ENCODE measurements at regions not wholly inside any gene's neighbourhood (a gene's known extent, or its start where the extent isn't known, plus 50 kb on each side); places are given as distances from the start of the nearest gene placed in this dataset.

DNA sequence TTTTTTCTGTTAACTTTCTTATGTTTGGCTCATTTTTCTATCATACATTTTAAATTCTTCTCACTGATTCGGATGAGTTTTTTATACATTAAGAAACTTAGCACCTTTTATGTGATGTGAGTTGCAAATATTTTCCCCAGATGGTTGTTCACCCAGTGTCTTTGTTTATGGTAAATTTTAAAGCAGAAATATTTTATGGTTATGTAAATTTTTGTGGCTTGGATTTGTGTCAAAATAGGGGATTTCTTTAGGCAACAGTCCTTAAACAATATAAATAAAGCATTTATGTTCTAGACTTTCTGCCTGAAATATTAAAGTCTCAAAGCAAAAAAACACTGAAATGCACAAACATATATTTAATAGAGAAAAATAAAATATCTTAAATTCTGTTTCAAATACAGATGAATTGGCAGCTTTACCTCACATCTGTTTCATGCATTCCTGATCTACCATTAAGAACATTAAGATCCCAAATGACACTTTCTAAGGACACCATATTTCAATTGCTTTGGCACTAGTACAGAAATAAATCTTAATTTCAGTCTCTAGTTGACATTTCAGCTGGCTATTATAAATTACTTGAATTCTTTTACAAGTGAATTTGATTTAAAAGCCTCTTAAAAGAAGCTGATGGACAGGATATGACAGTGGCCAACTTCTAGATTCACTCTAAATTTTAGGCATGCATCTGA lies 646.6 kb downstream of the HACE1 start:
- no peak for TF ChIP-seq CTCF (IDR thresholded peaks at IDR 0.05)
- intact Hi-C loops (cut with DNase I, micrococcal nuclease), result no loop called here
- DNase-seq, result no peak
- Histone ChIP-seq H3K36me3 (ENCODE audit: low read depth) (no peaks in the 10 kb centered on the region), H3K9me3 (no peaks in the 10 kb centered on the region), H3K4me1 (ENCODE audit: low read depth) (no peaks in the 10 kb centered on the region), H3K4me3 (no peak overlapping the region)
- ATAC-seq, result no peak

DNA sequence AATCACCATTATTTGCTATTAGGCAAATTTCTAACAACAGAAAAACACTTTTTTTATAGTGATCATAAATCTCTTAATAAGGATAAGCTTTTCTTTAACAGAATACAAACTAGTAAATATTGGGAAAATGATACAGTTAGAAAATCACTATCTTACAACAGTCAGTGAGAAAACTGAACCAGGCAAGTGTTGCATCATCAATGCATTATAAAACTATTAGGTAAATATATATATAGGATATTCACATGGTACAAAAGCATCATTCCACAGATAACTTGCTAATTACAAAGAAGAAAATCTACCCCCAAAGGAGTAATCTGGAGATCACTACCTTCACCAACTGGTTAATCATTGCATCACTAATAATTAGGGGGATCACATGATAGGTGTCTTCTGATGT lies 652.1 kb downstream of the HACE1 start:
- Histone ChIP-seq H3K9me3 (no peaks in the 10 kb centered on the region), H3K4me1 (ENCODE audit: low read depth) (no peaks in the 10 kb centered on the region), H3K4me3 (no peak overlapping the region), H3K36me3 (ENCODE audit: low read depth) (no peaks in the 10 kb centered on the region)
- DNase-seq, result no peak
- no peak for ATAC-seq
- TF ChIP-seq CTCF (IDR thresholded peaks at IDR 0.05), result no peak
- intact Hi-C loops (cut with DNase I, micrococcal nuclease), result no loop called here

- no peak for TF ChIP-seq CTCF (IDR thresholded peaks at IDR 0.05)
- intact Hi-C loops (cut with DNase I, micrococcal nuclease), result no loop called here
- Histone ChIP-seq H3K4me3 (no peak overlapping the region), H3K9me3 (no peaks in the 10 kb centered on the region), H3K36me3 (ENCODE audit: low read depth) (no peaks in the 10 kb centered on the region), H3K4me1 (ENCODE audit: low read depth) (no peaks in the 10 kb centered on the region)
- no peak for ATAC-seq
- DNase-seq, result no peak
These were observed 658.2 kb downstream of the HACE1 start for GRCh38 chr6:104201557-104201956.

DNA sequence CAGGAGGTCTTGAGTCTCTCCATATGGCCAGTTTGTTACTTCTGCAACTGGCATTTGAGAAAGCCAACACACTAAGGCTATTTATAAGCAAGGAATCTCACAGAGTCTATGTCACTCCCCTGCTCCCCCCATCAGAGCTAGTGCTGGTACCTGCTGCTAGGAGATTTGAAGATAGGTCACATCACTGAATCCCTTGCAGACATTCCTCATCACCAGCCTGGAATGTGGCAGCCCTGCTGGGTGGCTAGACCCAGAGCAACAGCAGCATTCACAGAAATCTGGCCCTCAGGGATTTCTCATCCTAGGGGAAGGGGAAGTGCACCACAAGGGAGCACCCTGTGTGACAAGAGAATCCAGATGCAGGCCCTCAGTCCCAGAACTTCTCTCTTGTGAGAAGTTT lies 672.1 kb downstream of the HACE1 start:
- DNase-seq (no peak), ATAC-seq (no peak)
- TF ChIP-seq CTCF (IDR thresholded peaks at IDR 0.05), result no peak
- intact Hi-C loops (cut with DNase I, micrococcal nuclease), result no loop called here
- Histone ChIP-seq H3K9me3 (peaks cover 13% of the 10 kb centered on the region), H3K4me3 (no peak overlapping the region), H3K4me1 (ENCODE audit: low read depth) (no peaks in the 10 kb centered on the region), H3K36me3 (ENCODE audit: low read depth) (no peaks in the 10 kb centered on the region)

- TF ChIP-seq CTCF (IDR thresholded peaks at IDR 0.05), result no peak
- no peak overlapping the region for H3K4me3 ChIP-seq
- ATAC-seq (no peak), DNase-seq (no peak)
- peaks cover 12% of the 10 kb centered on the region for H3K9me3 ChIP-seq
- H3K36me3 ChIP-seq (ENCODE audit: low read depth), result no peaks in the 10 kb centered on the region
- intact Hi-C loops (cut with DNase I, micrococcal nuclease), result no loop called here
- H3K4me1 ChIP-seq (ENCODE audit: low read depth), result no peaks in the 10 kb centered on the region
These were observed 672.9 kb downstream of the HACE1 start for GRCh38 chr6:104186831-104187230.

Measured in mucosa of descending colon (tissue), 3 donors.